HepG2 (cell line): ENCODE measurements at regions not wholly inside any gene's neighbourhood (a gene's known extent, or its start where the extent isn't known, plus 50 kb on each side); places are given as distances from the start of the nearest gene placed in this dataset.

ENCODE experiments used
- ATAC-seq: fragments of 200-7000 bp; cut with Tn5 transposase; 3 replicates; pipeline ENCODE4 v1.9.1; 2020; ENCODE audit warnings: mild to moderate bottlenecking, moderate library complexity
- BruUV-seq: library from RNA; stranded (reverse); fragments of 400-500 nt; replicated peaks from 2 replicates; lab custom pipeline; 2021; lab: Mats Ljungman, UMichigan
- CTCF ChIA-PET: fragments of 300-600 bp; formaldehyde crosslinking; extraction: SDS; loops from one replicate; lab custom pipeline; 2021; ENCODE audit warnings: low total read pairs, inconsistent platforms, low intra/inter-chr PET ratio; lab: Yijun Ruan, JAX
- POLR2A ChIA-PET: fragments of 350-600 bp; sonication (Branson Sonifier 250); formaldehyde crosslinking; loops from one replicate; lab custom pipeline; 2020; ENCODE audit warnings: antibody characterized with exemption, inconsistent platforms; lab: Yijun Ruan, JAX
- DNase-seq: peaks from one replicate; pipeline ENCODE4 v3.0.0-alpha.2; 2015; ENCODE audit warnings: low spot score
- FAIRE-seq: peaks from 3 replicates; lab custom pipeline; 2011; peaks lifted over from hg19 to GRCh38; lab: Jason Lieb, UNC
- H2AFZ ChIP-seq: one replicate; pipeline ENCODE4 v1.6.1; 2011; ENCODE audit warnings: low read length, inconsistent platforms
- H3K27ac ChIP-seq: fragments of 300-600 bp; 3 replicates; pipeline ENCODE4 v1.8.0; 2011; ENCODE audit warnings: mixed run types, mild to moderate bottlenecking, mixed read lengths, low read length, inconsistent platforms; ENCODE audit not compliant: insufficient read depth; ENCODE audit errors: extremely low read length
- H3K27me3 ChIP-seq, 2 experiments: fragments of 200-600 bp in 1 of 2; 2 replicates in 1 of 2; 3 replicates in 1 of 2; pipeline versions ENCODE4 v1.6.0 to v1.8.0; 2011; ENCODE audit warnings: low read length in 2 of 2, mild to moderate bottlenecking in 2 of 2, moderate library complexity in 2 of 2, inconsistent platforms in 1 of 2; ENCODE audit not compliant: insufficient read depth in 2 of 2, control insufficient read depth in 1 of 2
- H3K36me3 ChIP-seq, 2 experiments: fragments of 200-600 bp in 1 of 2; replicated peaks in 1 of 2; 2 replicates in 1 of 2; 3 replicates in 1 of 2; pipeline versions ENCODE4 v1.5.1 to v1.8.0; 2011; ENCODE audit warnings: low read length in 2 of 2, inconsistent platforms in 1 of 2; ENCODE audit not compliant: insufficient read depth in 2 of 2, control insufficient read depth in 1 of 2
- H3K4me1 ChIP-seq: 2 replicates; pipeline ENCODE4 v1.5.1; 2012; ENCODE audit warnings: low read length, inconsistent platforms; ENCODE audit not compliant: insufficient read depth
- H3K4me2 ChIP-seq: 2 replicates; pipeline ENCODE4 v1.6.0; 2011; ENCODE audit warnings: low read depth, low read length, inconsistent platforms
- H3K4me3 ChIP-seq, 3 experiments: fragments of 200-600 bp in 1 of 3; sonication (generic), shearing (Covaris generic) in 1 of 3; replicated peaks in 1 of 3; 2 replicates each; pipeline ENCODE4 v1.5.1; 2011 to 2016; ENCODE audit warnings: low read length in 3 of 3, inconsistent platforms in 2 of 3, low read depth in 2 of 3, mild to moderate bottlenecking in 2 of 3, control low read depth in 1 of 3, mixed read lengths in 1 of 3; ENCODE audit not compliant: insufficient read depth in 1 of 3
- H3K79me2 ChIP-seq: one replicate; pipeline ENCODE4 v1.6.1; 2011; ENCODE audit warnings: low read length, inconsistent platforms; ENCODE audit not compliant: insufficient read depth
- H3K9ac ChIP-seq: 2 replicates; pipeline ENCODE4 v1.6.0; 2011; ENCODE audit warnings: mild to moderate bottlenecking, low read depth, low read length, inconsistent platforms; ENCODE audit not compliant: insufficient read depth
- H3K9me3 ChIP-seq: 2 replicates; pipeline ENCODE4 v1.5.1; 2012; ENCODE audit warnings: mild to moderate bottlenecking, low read length
- H4K20me1 ChIP-seq: 2 replicates; pipeline ENCODE4 v1.6.0; 2011; ENCODE audit warnings: inconsistent platforms, mild to moderate bottlenecking, low read length, moderate library complexity; ENCODE audit not compliant: insufficient read depth
- CENPT ChIP-seq: sonication (generic); formaldehyde crosslinking; IDR thresholded peaks from 2 replicates; pipeline ENCODE4 v1.8.0; 2022; ENCODE audit warnings: low read depth, mild to moderate bottlenecking, moderate library complexity, missing genetic modification reagents
- EED ChIP-seq: sonication (generic); formaldehyde crosslinking; IDR thresholded peaks from 2 replicates; pipeline ENCODE4 v1.5.0; 2020; ENCODE audit warnings: mild to moderate bottlenecking, missing genetic modification reagents
- HOXA3 ChIP-seq: sonication (generic); formaldehyde crosslinking; IDR thresholded peaks from 2 replicates; pipeline ENCODE4 v1.5.0; 2020; ENCODE audit warnings: missing genetic modification reagents
- HOXA7 ChIP-seq: sonication (generic); formaldehyde crosslinking; IDR thresholded peaks from 2 replicates; pipeline ENCODE4 v1.8.1; 2022; ENCODE audit warnings: mild to moderate bottlenecking, missing genetic modification reagents, moderate library complexity
- KDM2A ChIP-seq: sonication (generic); formaldehyde crosslinking; IDR thresholded peaks from 2 replicates; pipeline ENCODE4 v1.4.0; 2020; ENCODE audit warnings: low read depth, missing genetic modification reagents, borderline replicate concordance
- MAFF ChIP-seq: IDR thresholded peaks from 2 replicates; pipeline ENCODE4 v1.6.1; 2011; ENCODE audit warnings: low read depth, low read length, improper control_type of control experiment
- MTA3 ChIP-seq: sonication (generic); formaldehyde crosslinking; IDR thresholded peaks from 2 replicates; pipeline ENCODE4 v1.4.0; 2020; ENCODE audit warnings: missing genetic modification reagents
- PCBP1 ChIP-seq: fragments of 200-400 bp; formaldehyde crosslinking; IDR thresholded peaks from 2 replicates; pipeline ENCODE4 v1.6.1; 2017; ENCODE audit warnings: mild to moderate bottlenecking, low read depth, low read length, borderline replicate concordance
- SALL1 ChIP-seq: sonication (generic); formaldehyde crosslinking; IDR thresholded peaks from 2 replicates; pipeline ENCODE4 v1.8.0; 2022; ENCODE audit warnings: mild to moderate bottlenecking, missing genetic modification reagents
- TBP ChIP-seq: sonication (generic); formaldehyde crosslinking; IDR thresholded peaks from 2 replicates; pipeline ENCODE4 v1.5.0; 2020; ENCODE audit warnings: missing genetic modification reagents
- TGIF2 ChIP-seq: IDR thresholded peaks from 2 replicates; pipeline ENCODE4 v1.6.1; 2016; ENCODE audit warnings: control low read depth, missing compliant biosample characterization
- TRIM24 ChIP-seq: sonication (generic); formaldehyde crosslinking; IDR thresholded peaks from 2 replicates; pipeline ENCODE4 v1.8.0; 2022; ENCODE audit warnings: mild to moderate bottlenecking, missing genetic modification reagents
- ZNF24 ChIP-seq: fragments of 450-650 bp; IDR thresholded peaks from 2 replicates; pipeline ENCODE4 v1.6.1; 2017; ENCODE audit warnings: antibody characterized with exemption, mild to moderate bottlenecking
- ZNF260 ChIP-seq: sonication (generic); formaldehyde crosslinking; IDR thresholded peaks from 2 replicates; pipeline ENCODE4 v1.4.0; 2020; ENCODE audit warnings: missing genetic modification reagents, low read depth, mild to moderate bottlenecking, borderline replicate concordance
- ZNF292 ChIP-seq: sonication (generic); formaldehyde crosslinking; IDR thresholded peaks from 2 replicates; pipeline ENCODE4 v1.8.1; 2022; ENCODE audit warnings: mild to moderate bottlenecking, low read depth, missing genetic modification reagents, borderline replicate concordance
- ZNF414 ChIP-seq: sonication (generic); formaldehyde crosslinking; IDR thresholded peaks from 2 replicates; pipeline ENCODE4 v1.5.0; 2020; ENCODE audit warnings: missing genetic modification reagents
- ZNF512 ChIP-seq: sonication (generic); formaldehyde crosslinking; IDR thresholded peaks from 2 replicates; pipeline ENCODE4 v1.4.0; 2020; ENCODE audit warnings: mild to moderate bottlenecking, missing genetic modification reagents
- ZNF557 ChIP-seq: sonication (generic); formaldehyde crosslinking; IDR thresholded peaks from 2 replicates; pipeline ENCODE4 v1.4.0; 2020; ENCODE audit warnings: missing genetic modification reagents
- ZNF724P ChIP-seq: sonication (generic); formaldehyde crosslinking; IDR thresholded peaks from 2 replicates; pipeline ENCODE4 v1.8.0; 2022; ENCODE audit warnings: missing genetic modification reagents, borderline replicate concordance
- ZNF746 ChIP-seq: sonication (generic); formaldehyde crosslinking; IDR thresholded peaks from 2 replicates; pipeline ENCODE4 v1.8.0; 2022; ENCODE audit warnings: mild to moderate bottlenecking, missing genetic modification reagents
- ZNF891 ChIP-seq: sonication (generic); formaldehyde crosslinking; IDR thresholded peaks from 2 replicates; pipeline ENCODE4 v1.5.0; 2020; ENCODE audit warnings: mild to moderate bottlenecking, missing genetic modification reagents
- WGBS: methylation state at CpG from one replicate; pipeline ENCODE4 v1.1.6; 2017; ENCODE audit warnings: low lambda C conversion rate; 5-methylcytosine and 5-hydroxymethylcytosine counted together
- in situ Hi-C: cut with HindIII; loops from 2 replicates; pipeline ENCODE4 v1.10.0; 2017; ENCODE audit warnings: low pct_unique_long_range_greater_than_20kb; ENCODE audit not compliant: extremely low pct_ligation_motif_present
- intact Hi-C: fragments of 100-400 bp; cut with micrococcal nuclease; formaldehyde crosslinking; loops from one replicate; pipeline ENCODE4 v1.10.0; 2022; ENCODE audit not compliant: unreplicated experiment

- no peak overlapping the region for H3K4me2 ChIP-seq
Measured at GRCh38 chr4:136908122-136908521, 624.2 kb downstream of the PCDH18 start.

GRCh38 chr4:136900696-136901095 lies 631.6 kb downstream of the PCDH18 start:
- CTCF ChIA-PET: no interaction called here

More at GRCh38 chr4:136908122-136908521, 624.2 kb downstream of the PCDH18 start:
- no peak overlapping the region for H2AFZ ChIP-seq
- WGBS: 0% methylated on average over 2 of the region's 2 CpGs
- no peaks in the 10 kb centered on the region for H4K20me1 ChIP-seq
- H3K27ac ChIP-seq: no peak overlapping the region
- ChIA-PET CTCF (no interaction called here), POLR2A (no interaction called here)
- FAIRE-seq: no peak
- no peaks in the 10 kb centered on the region for H3K79me2 ChIP-seq
- BruUV-seq: no TSS peak
- no peak for TF ChIP-seq ZNF724P
- TF ChIP-seq TBP (CRISPR knock-in tag): no peak
- no peak for TF ChIP-seq PCBP1
- no peak for TF ChIP-seq TRIM24 (CRISPR knock-in tag)
- TF ChIP-seq EED: no peak
- TF ChIP-seq CENPT (CRISPR knock-in tag): no peak
- TF ChIP-seq TGIF2 (CRISPR knock-in tag): no peak
- no peak for TF ChIP-seq ZNF746 (CRISPR knock-in tag)
- no peak for TF ChIP-seq SALL1 (CRISPR knock-in tag)
- no peaks in the 10 kb centered on the region for H3K4me1 ChIP-seq
- in situ Hi-C loops (no loop called here), intact Hi-C loops (no loop called here)
- no peak overlapping the region for H3K4me3 ChIP-seq
- no peaks in the 10 kb centered on the region for H3K9me3 ChIP-seq
- DNase-seq: no peak
- no peaks in the 10 kb centered on the region for H3K27me3 ChIP-seq
- no peaks in the 10 kb centered on the region for H3K36me3 ChIP-seq
- no peak overlapping the region for H3K9ac ChIP-seq
- ATAC-seq: no peak

More at GRCh38 chr4:136900696-136901095, 631.6 kb downstream of the PCDH18 start:
- Histone ChIP-seq H3K4me1 (no peaks in the 10 kb centered on the region), H3K9ac (no peak overlapping the region), H3K27ac (no peak overlapping the region), H2AFZ (no peak overlapping the region), H3K27me3 (no peaks in the 10 kb centered on the region), H3K36me3 (no peaks in the 10 kb centered on the region)
- intact Hi-C loops: no loop called here
- no TSS peak for BruUV-seq
- DNase-seq: no peak
- TF ChIP-seq ZNF292 (no peak), HOXA3 (CRISPR knock-in tag) (no peak), MAFF (no peak), ZNF414 (no peak), ZNF891 (CRISPR knock-in tag) (no peak), ZNF512 (CRISPR knock-in tag) (no peak), KDM2A (CRISPR knock-in tag) (no peak), ZNF260 (CRISPR knock-in tag) (no peak), HOXA7 (no peak), ZNF557 (CRISPR knock-in tag) (no peak), ZNF24 (no peak), MTA3 (no peak)
- TF ChIP-seq, all 625 proteins: peak for 0
- no peak for FAIRE-seq
- no peaks in the 10 kb centered on the region for H3K79me2 ChIP-seq
- in situ Hi-C loops: no loop called here
- no peak for ATAC-seq
- no peak overlapping the region for H3K4me3 ChIP-seq
- WGBS: 30% methylated on average over 2 of the region's 2 CpGs
- POLR2A ChIA-PET: no interaction called here
- no peaks in the 10 kb centered on the region for H3K9me3 ChIP-seq
- H3K4me2 ChIP-seq: no peak overlapping the region
- H4K20me1 ChIP-seq: no peaks in the 10 kb centered on the region
